Ascending aorta (tissue), 2 donors: ENCODE measurements at regions not wholly inside any gene's neighbourhood (a gene's known extent, or its start where the extent isn't known, plus 50 kb on each side); places are given as distances from the start of the nearest gene placed in this dataset.

Source experiments
- DNase-seq, 2 donors: peaks; one replicate each; pipeline ENCODE4 v3.0.0-alpha.2; 2019; ENCODE audit warnings: low spot score in 2 of 2
- H3K27ac ChIP-seq, 2 donors: fragments of 200-600 bp; sonication (generic); one replicate each; pipeline ENCODE4 v1.5.1; 2016 to 2017; ENCODE audit warnings: mild to moderate bottlenecking in 1 of 2
- H3K27me3 ChIP-seq: fragments of 200-600 bp; sonication (generic); one replicate; pipeline ENCODE4 v1.5.1; 2017
- H3K36me3 ChIP-seq, 2 donors: fragments of 200-600 bp; sonication (generic); one replicate each; pipeline ENCODE4 v1.5.1; 2016
- H3K4me1 ChIP-seq, 2 donors: fragments of 200-600 bp; sonication (generic); one replicate each; pipeline ENCODE4 v1.5.1; 2016 to 2017; ENCODE audit warnings: mild to moderate bottlenecking in 1 of 2
- H3K4me3 ChIP-seq, 2 donors: fragments of 200-600 bp; sonication (generic); one replicate each; pipeline ENCODE4 v1.5.1; 2016 to 2017; ENCODE audit warnings: mild to moderate bottlenecking in 1 of 2
- H3K9me3 ChIP-seq, 2 donors: fragments of 200-600 bp; sonication (generic); one replicate each; pipeline ENCODE4 v1.5.1; 2016
- CTCF ChIP-seq, 3 experiments: fragments of 200-600 bp in 2 of 3; fragments of 450-650 bp in 1 of 3; sonication (generic) in 2 of 3; IDR thresholded peaks; one replicate each; pipeline ENCODE4 v1.5.1; 2016 to 2019; ENCODE audit warnings: antibody characterized with exemption in 3 of 3, mild to moderate bottlenecking in 1 of 3, moderate library complexity in 1 of 3
- intact Hi-C: fragments of 100-400 bp; cut with DNase I; formaldehyde crosslinking; loops from one replicate; pipeline ENCODE4 v1.15.1; 2023

GRCh38 chr10:129096065-129096984 is 370.7 kb upstream of the MGMT start:
- no peaks in the 10 kb centered on the region for H3K27me3 ChIP-seq
- no peaks in the 10 kb centered on the region for H3K9me3 ChIP-seq
- H3K36me3 ChIP-seq, result no peaks in the 10 kb centered on the region
- DNase-seq, result peak in 1 of 2 donors; percentile 79
- H3K4me3 ChIP-seq, result no peak overlapping the region
- H3K27ac ChIP-seq, result peak overlapping the region; percentile 55
- no peak for TF ChIP-seq CTCF (IDR thresholded peaks at IDR 0.05)
- H3K4me1 ChIP-seq, result peaks cover 0 to 14% of the 10 kb centered on the region in 2 donors
- intact Hi-C loops, result loop anchor here (5.0 kb wide), 2 partner anchors 371 to 866 kb away; partner anchors contain the start of genes EBF3 and MGMT

DNA sequence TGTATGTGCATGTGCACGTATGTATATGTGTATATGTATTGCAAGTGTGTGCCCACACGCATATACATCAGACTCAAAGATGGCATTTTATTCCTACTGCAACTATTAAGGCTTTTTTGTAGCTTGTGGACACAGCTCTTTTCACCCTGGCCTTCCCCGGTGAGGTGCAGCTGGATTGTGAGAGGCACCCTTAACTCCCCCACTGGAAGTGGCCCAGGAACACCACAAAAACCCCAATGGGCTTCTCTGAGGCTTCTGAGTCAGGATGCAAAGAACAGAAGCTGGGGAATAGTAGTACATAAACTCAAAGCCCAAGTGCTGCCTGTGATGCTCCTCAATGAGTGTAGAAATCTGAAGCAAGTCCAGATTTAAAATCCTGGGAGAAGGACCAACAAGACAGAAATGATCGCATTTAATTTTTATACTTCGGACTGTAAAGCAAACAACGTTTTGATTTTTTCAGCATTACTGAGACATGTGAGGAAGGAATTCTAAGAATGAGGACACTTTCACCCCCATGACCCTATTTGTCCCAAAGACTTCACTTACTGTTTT is 369.2 kb upstream of the MGMT start:
- Histone ChIP-seq H3K4me1 (peaks cover 1 to 16% of the 10 kb centered on the region in 2 donors), H3K4me3 (no peak overlapping the region), H3K9me3 (no peaks in the 10 kb centered on the region), H3K27ac (no peak overlapping the region), H3K27me3 (no peaks in the 10 kb centered on the region), H3K36me3 (no peaks in the 10 kb centered on the region)
- DNase-seq, result no peak
- intact Hi-C loops, result loop anchor here (5.0 kb wide), 2 partner anchors 369 to 864 kb away; partner anchors contain the start of genes EBF3 and MGMT
- no peak for TF ChIP-seq CTCF (IDR thresholded peaks at IDR 0.05)

DNA sequence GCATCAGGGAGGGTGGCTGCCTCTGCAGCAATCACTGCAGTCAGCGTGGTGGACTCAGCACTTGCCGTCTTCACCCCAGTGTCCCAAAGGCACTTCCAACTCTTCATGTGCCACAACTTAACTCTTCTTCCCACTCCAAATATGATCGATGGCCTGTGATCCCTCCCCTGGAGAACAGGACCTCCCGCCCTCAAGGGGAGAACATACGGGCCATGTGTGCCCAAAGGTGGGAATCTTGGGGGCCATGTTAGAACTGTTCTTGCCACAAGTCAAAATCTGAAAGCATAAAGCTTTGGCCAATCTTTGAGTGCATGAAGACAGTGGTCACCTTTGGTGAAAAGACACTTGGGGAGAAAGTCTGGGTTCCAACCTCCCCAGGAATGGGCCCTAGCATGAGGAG is 368.5 kb upstream of the MGMT start:
- intact Hi-C loops, result loop anchor here (5.0 kb wide), 2 partner anchors 369 to 864 kb away; partner anchors contain the start of genes EBF3 and MGMT
- Histone ChIP-seq H3K27me3 (no peaks in the 10 kb centered on the region), H3K4me3 (no peak overlapping the region), H3K27ac (no peak overlapping the region), H3K4me1 (peaks cover 4 to 19% of the 10 kb centered on the region in 2 donors), H3K36me3 (no peaks in the 10 kb centered on the region), H3K9me3 (no peaks in the 10 kb centered on the region)
- TF ChIP-seq CTCF (IDR thresholded peaks at IDR 0.05), result no peak
- DNase-seq, result no peak

- no peak overlapping the region for H3K27ac ChIP-seq
- TF ChIP-seq CTCF (IDR thresholded peaks at IDR 0.05), result no peak
These were observed 367.6 kb upstream of the MGMT start for GRCh38 chr10:129099486-129099885.

DNA sequence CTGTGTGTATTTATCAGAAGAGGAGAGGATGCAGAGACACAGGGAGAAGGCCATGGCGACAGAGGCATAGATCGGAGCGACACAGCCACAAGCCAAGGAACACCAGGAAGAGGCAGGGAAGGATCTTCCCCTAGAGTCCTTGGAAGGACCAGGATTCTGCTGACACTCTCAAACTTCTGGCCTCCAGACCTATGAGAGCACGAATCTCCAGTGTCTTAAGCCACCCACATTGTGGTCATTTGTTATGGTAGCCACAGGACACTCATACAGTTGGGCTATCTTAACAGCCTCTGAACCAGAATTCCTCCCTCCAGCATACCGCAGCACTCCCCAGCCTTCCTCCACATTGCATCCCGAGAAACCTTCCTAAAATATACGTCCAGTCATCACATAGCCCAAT is 367.0 kb upstream of the MGMT start:
- TF ChIP-seq CTCF (IDR thresholded peaks at IDR 0.05), result no peak
- Histone ChIP-seq H3K9me3 (no peaks in the 10 kb centered on the region), H3K36me3 (no peaks in the 10 kb centered on the region), H3K27me3 (no peaks in the 10 kb centered on the region), H3K4me3 (no peak overlapping the region), H3K4me1 (peaks cover 6 to 21% of the 10 kb centered on the region in 2 donors), H3K27ac (no peak overlapping the region)
- no peak for DNase-seq
- intact Hi-C loops, result loop anchor here (5.0 kb wide), 2 partner anchors 367 to 862 kb away; partner anchors contain the start of genes EBF3 and MGMT

More at GRCh38 chr10:129099486-129099885, 367.6 kb upstream of the MGMT start:
- Histone ChIP-seq H3K4me3 (no peak overlapping the region), H3K9me3 (no peaks in the 10 kb centered on the region), H3K27me3 (no peaks in the 10 kb centered on the region), H3K36me3 (no peaks in the 10 kb centered on the region), H3K4me1 (peaks cover 6 to 24% of the 10 kb centered on the region in 2 donors)
- no peak for DNase-seq
- intact Hi-C loops, result loop anchor here (5.0 kb wide), 2 partner anchors 368 to 863 kb away; partner anchors contain the start of genes EBF3 and MGMT
